Endothelial cell of umbilical vein (primary cell): ENCODE measurements at regions not wholly inside any gene's neighbourhood (a gene's known extent, or its start where the extent isn't known, plus 50 kb on each side); places are given as distances from the start of the nearest gene placed in this dataset.

ENCODE experiments used
- BruUV-seq: library from RNA; stranded (reverse); fragments of 400-500 nt; replicated peaks from 2 replicates; lab custom pipeline; 2021; lab: Mats Ljungman, UMichigan
- CTCF ChIA-PET: fragments of 300-600, 350-600 bp; sonication (Branson Sonifier 250); formaldehyde crosslinking; loops from one replicate; lab custom pipeline; 2021; ENCODE audit warnings: antibody characterized with exemption, inconsistent platforms; lab: Charles Lee
- POLR2A ChIA-PET: fragments of 300-600, 350-600 bp; sonication (Branson Sonifier 250); formaldehyde crosslinking; loops from one replicate; lab custom pipeline; 2021; ENCODE audit warnings: antibody characterized with exemption, inconsistent platforms; lab: Charles Lee
- DNase-seq: peaks from one replicate; pipeline ENCODE4 v3.0.0-alpha.2; 2011; ENCODE audit warnings: low read depth, low spot score
- FAIRE-seq: peaks from 2 replicates; lab custom pipeline; 2011; peaks lifted over from hg19 to GRCh38; lab: Jason Lieb, UNC
- H2AFZ ChIP-seq: 2 replicates; pipeline ENCODE4 v1.6.0; 2012; ENCODE audit warnings: low read depth, low read length, control low read depth, inconsistent platforms
- H3K27ac ChIP-seq: 2 replicates; pipeline ENCODE4 v1.5.1; 2011; ENCODE audit warnings: low read depth, mild to moderate bottlenecking, control low read depth, low read length, moderate library complexity; ENCODE audit not compliant: insufficient read depth
- H3K27me3 ChIP-seq, 2 experiments: 2 replicates each; pipeline versions ENCODE4 v1.6.0 to v1.6.1; 2011; ENCODE audit warnings: low read length in 2 of 2, mixed read lengths in 1 of 2; ENCODE audit not compliant: control insufficient read depth in 2 of 2, insufficient read depth in 2 of 2
- H3K36me3 ChIP-seq, 2 experiments: 2 replicates in 1 of 2; 3 replicates in 1 of 2; pipeline ENCODE4 v1.5.1; 2011; ENCODE audit warnings: low read length in 2 of 2, mild to moderate bottlenecking in 1 of 2, moderate library complexity in 1 of 2; ENCODE audit not compliant: control insufficient read depth in 2 of 2, insufficient read depth in 2 of 2; ENCODE audit errors: extremely low read depth in 1 of 2
- H3K4me1 ChIP-seq: 3 replicates; pipeline ENCODE4 v1.5.1; 2011; ENCODE audit warnings: mild to moderate bottlenecking, low read length; ENCODE audit not compliant: control insufficient read depth, insufficient read depth; ENCODE audit errors: extremely low read depth
- H3K4me2 ChIP-seq: 2 replicates; pipeline ENCODE4 v1.6.1; 2011; ENCODE audit warnings: low read length, control low read depth, mixed read lengths; ENCODE audit not compliant: insufficient read depth
- H3K4me3 ChIP-seq, 3 experiments: fragments of 200-600 bp in 1 of 3; sonication (generic), shearing (Covaris generic) in 1 of 3; replicated peaks in 1 of 3; 2 replicates each; pipeline ENCODE4 v1.5.1; 2011 to 2016; ENCODE audit warnings: control low read depth in 3 of 3, low read length in 3 of 3, mild to moderate bottlenecking in 2 of 3, inconsistent platforms in 1 of 3, low read depth in 1 of 3, moderate library complexity in 1 of 3; ENCODE audit not compliant: insufficient read depth in 1 of 3
- H3K79me2 ChIP-seq: 2 replicates; pipeline ENCODE4 v1.6.0; 2012; ENCODE audit warnings: low read length, inconsistent platforms; ENCODE audit not compliant: control insufficient read depth, insufficient read depth
- H3K9ac ChIP-seq: replicated peaks from 2 replicates; pipeline ENCODE3; 2011; ENCODE audit warnings: low read length, control low read depth; ENCODE audit not compliant: insufficient read depth; ENCODE audit errors: extremely low read depth
- H3K9me1 ChIP-seq: replicated peaks from 3 replicates; pipeline ENCODE4 v1.6.0; 2011; ENCODE audit warnings: mild to moderate bottlenecking, low read length; ENCODE audit not compliant: control insufficient read depth, insufficient read depth; ENCODE audit errors: extremely low read depth
- H3K9me3 ChIP-seq: replicated peaks from 2 replicates; pipeline ENCODE4 v1.5.1; 2012; ENCODE audit warnings: low read length, inconsistent platforms; ENCODE audit not compliant: control insufficient read depth, insufficient read depth
- H4K20me1 ChIP-seq: replicated peaks from 2 replicates; pipeline ENCODE3; 2011; ENCODE audit warnings: mild to moderate bottlenecking, low read length; ENCODE audit not compliant: control insufficient read depth, insufficient read depth; ENCODE audit errors: extremely low read depth
- CTCF ChIP-seq, 2 donors: IDR thresholded peaks; 1 replicate in 1 of 2; 2 replicates in 1 of 2; pipeline ENCODE4 v1.5.1; 2011; ENCODE audit warnings: low read length in 2 of 2, mild to moderate bottlenecking in 2 of 2, moderate library complexity in 2 of 2, control low read depth in 1 of 2, inconsistent platforms in 1 of 2, low read depth in 1 of 2; ENCODE audit not compliant: insufficient read depth in 1 of 2; ENCODE audit errors: extremely low read depth in 1 of 2
- EZH2 ChIP-seq: IDR thresholded peaks from 2 replicates; pipeline ENCODE4 v1.6.1; 2012; ENCODE audit warnings: borderline replicate concordance, low read depth, mild to moderate bottlenecking, moderate library complexity, low read length, inconsistent platforms; ENCODE audit not compliant: severe bottlenecking
- FOS ChIP-seq: IDR thresholded peaks from 2 replicates; pipeline ENCODE4 v1.6.1; 2011; ENCODE audit warnings: mild to moderate bottlenecking, low read length, moderate library complexity, borderline replicate concordance; ENCODE audit not compliant: insufficient read depth
- GATA2 ChIP-seq: IDR thresholded peaks from 2 replicates; pipeline ENCODE4 v1.7.0; 2011; ENCODE audit warnings: low read depth, mild to moderate bottlenecking, moderate library complexity, mixed read lengths, low read length; ENCODE audit not compliant: insufficient read length, insufficient read depth
- JUN ChIP-seq: IDR thresholded peaks from 2 replicates; pipeline ENCODE4 v1.6.1; 2011; ENCODE audit warnings: borderline replicate concordance, low read depth; ENCODE audit not compliant: insufficient read length, insufficient read depth
- POLR2A ChIP-seq: IDR thresholded peaks from 2 replicates; pipeline ENCODE4 v1.6.1; 2012; ENCODE audit warnings: low read depth, mild to moderate bottlenecking, control low read depth, low read length
- POLR2AphosphoS5 ChIP-seq: IDR thresholded peaks from 2 replicates; pipeline ENCODE4 v1.6.1; 2012; ENCODE audit warnings: low read depth, mild to moderate bottlenecking, control low read depth, low read length, moderate library complexity; ENCODE audit not compliant: insufficient read depth
- dilution Hi-C: fragments of 300-500 bp; cut with MboI; formaldehyde crosslinking; loops from one replicate; pipeline ENCODE4 v1.15.0; 2019; ENCODE audit warnings: low sequenced_read_pairs; ENCODE audit not compliant: extremely low pct_ligation_motif_present
- intact Hi-C: fragments of 100-400 bp; cut with micrococcal nuclease; formaldehyde crosslinking; loops from one replicate; pipeline ENCODE4 v1.10.0; 2022
- TF ChIP-seq, protein P1 (sequence below): IDR thresholded peaks from 2 replicates; pipeline ENCODE4 v1.6.1; 2011; ENCODE audit not compliant: insufficient read depth, insufficient read length

DNA sequence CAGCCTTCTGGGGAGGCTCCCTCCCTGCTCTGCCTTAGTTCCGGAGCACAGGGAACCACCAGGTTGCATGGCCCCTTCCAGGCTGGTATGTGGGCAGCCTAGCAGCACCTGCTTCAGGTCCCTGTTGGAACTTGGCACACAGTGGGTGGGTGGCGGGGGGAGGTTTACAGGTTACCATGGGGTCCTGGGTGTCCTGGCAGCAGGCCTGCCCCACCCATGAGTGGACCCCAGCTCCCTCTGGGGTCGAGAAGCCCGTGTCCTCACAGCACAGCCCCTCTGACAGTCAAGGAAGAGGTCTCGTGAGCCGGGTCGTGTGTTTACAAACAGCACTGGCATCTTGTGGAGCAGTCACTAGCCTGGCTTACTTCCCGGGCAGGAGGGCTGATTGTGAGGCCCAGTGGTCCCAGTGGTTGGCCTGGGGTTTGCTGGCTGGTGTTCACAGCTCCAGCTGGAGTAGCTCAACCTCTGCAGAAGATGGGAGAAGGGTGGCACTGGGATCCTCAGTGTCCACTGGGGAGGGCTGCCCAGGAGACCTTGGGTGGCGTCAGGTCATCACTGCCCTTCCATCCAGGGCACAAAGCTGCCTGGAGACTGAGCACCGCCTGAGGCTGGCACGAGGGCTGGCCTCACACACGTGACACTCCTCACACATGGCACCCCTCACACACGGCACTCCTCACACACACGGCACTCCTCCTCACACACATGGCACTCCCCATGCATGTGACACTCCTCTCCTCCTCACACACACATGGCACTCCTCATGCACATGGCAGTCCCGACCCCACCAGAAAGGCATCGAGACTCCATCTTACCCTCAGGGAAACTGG is 100.9 kb downstream of the RIPK4 start:
- no peak for DNase-seq
- no peaks in the 10 kb centered on the region for H4K20me1 ChIP-seq
- TF ChIP-seq, protein P1, sequence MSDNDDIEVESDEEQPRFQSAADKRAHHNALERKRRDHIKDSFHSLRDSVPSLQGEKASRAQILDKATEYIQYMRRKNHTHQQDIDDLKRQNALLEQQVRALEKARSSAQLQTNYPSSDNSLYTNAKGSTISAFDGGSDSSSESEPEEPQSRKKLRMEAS = peak; percentile 37
- TF ChIP-seq POLR2A = no peak
- ChIA-PET POLR2A (no interaction called here), CTCF (no interaction called here)
- intact Hi-C loops (no loop called here), dilution Hi-C loops (no loop called here)
- no peak for FAIRE-seq
- no peak overlapping the region for H3K27ac ChIP-seq
- H3K79me2 ChIP-seq = no peaks in the 10 kb centered on the region
- no peaks in the 10 kb centered on the region for H3K9me1 ChIP-seq
- BruUV-seq = no TSS peak
- H3K36me3 ChIP-seq = no peaks in the 10 kb centered on the region
- H3K27me3 ChIP-seq = peaks cover 0 to 2% of the 10 kb centered on the region in 2 experiments
- no peak overlapping the region for H2AFZ ChIP-seq
- H3K4me1 ChIP-seq = no peaks in the 10 kb centered on the region
- H3K4me2 ChIP-seq = no peak overlapping the region
- H3K4me3 ChIP-seq = no peak overlapping the region
- no peaks in the 10 kb centered on the region for H3K9me3 ChIP-seq
- no peak overlapping the region for H3K9ac ChIP-seq

DNA sequence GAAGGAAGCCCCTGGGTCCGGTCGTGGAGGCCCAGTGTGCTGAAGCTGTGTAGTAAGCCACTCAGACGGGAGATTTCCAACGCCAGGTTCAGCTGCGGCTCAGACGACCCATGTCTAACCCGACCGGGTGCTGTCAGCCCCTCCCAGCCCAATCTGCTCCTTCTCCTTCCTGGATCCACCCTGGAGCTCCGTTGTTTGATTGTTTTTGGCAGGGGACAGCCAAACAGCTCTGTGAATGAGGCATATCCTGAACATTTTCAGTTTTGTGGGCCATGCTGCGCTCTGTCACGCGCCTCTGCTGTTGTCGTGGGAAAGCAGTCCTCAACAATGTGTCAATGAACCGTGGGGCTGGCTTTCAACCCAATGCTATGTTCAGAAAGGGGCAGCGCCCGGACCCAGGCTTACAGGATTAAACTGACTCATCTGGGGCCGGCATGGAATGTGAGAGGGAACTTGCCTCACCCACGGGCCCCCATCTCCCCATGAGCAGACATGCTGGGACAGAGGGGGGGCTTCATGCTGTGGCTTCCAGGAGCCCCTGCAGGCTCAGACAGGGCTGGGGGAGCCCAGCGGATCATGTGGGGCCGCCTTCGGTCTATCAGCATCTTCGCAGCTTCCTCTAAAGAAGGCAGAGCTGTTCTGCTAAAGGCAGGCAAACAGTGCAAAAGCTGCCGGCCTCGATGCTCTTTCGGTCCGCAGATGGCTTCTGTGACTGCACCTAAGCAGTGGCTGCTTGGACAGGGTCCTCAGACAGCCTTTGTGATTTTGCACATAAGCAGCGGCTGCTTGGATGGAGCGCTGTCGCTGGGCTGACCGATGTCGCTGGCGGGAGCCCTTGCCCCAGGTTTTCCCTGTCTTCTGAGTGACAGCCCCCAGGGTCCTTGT is 101.7 kb downstream of the RIPK4 start:
- no peak overlapping the region for H3K27ac ChIP-seq
- no peak overlapping the region for H3K4me2 ChIP-seq
- ChIA-PET CTCF (interaction anchor here (1.1 kb wide), 1 partner anchor 113 kb away, joined by 3 read pairs; no protein-coding TSS in a partner anchor), POLR2A (no interaction called here)
- no peak overlapping the region for H3K4me3 ChIP-seq
- DNase-seq (peak; percentile 18), FAIRE-seq (no peak)
- no peaks in the 10 kb centered on the region for H3K36me3 ChIP-seq
- peaks cover 0 to 2% of the 10 kb centered on the region in 2 experiments for H3K27me3 ChIP-seq
- no peaks in the 10 kb centered on the region for H3K9me3 ChIP-seq
- H3K79me2 ChIP-seq = no peaks in the 10 kb centered on the region
- H3K4me1 ChIP-seq = no peaks in the 10 kb centered on the region
- no peak overlapping the region for H3K9ac ChIP-seq
- H4K20me1 ChIP-seq = no peaks in the 10 kb centered on the region
- TF ChIP-seq JUN (no peak), FOS (no peak), POLR2AphosphoS5 (no peak), CTCF (IDR thresholded peaks at IDR 0.05; ENCODE audit: extremely low read depth in 1 of 2, insufficient read depth in 1 of 2, low read depth in 1 of 2, low read length in 2 of 2) (no peak), EZH2 (no peak), GATA2 (no peak), POLR2A (no peak)
- TF ChIP-seq, protein P1 = no peak
- dilution Hi-C loops (no loop called here), intact Hi-C loops (no loop called here)
- H2AFZ ChIP-seq = peak overlapping the region; percentile 27
- H3K9me1 ChIP-seq = no peaks in the 10 kb centered on the region
- no TSS peak for BruUV-seq
